GM12878 (cell line): ENCODE measurements at regions not wholly inside any gene's neighbourhood (a gene's known extent, or its start where the extent isn't known, plus 50 kb on each side); places are given as distances from the start of the nearest gene placed in this dataset.
A peak's percentile ranks its signal among the peaks of the same experiment; 100 is the strongest.

Source experiments
- ATAC-seq: fragments of 200-7000 bp; cut with Tn5 transposase; 3 replicates; pipeline ENCODE4 v1.9.1; 2020; ENCODE audit warnings: mild to moderate bottlenecking, moderate library complexity
- BruUV-seq: library from RNA; stranded (reverse); fragments of 400-500 nt; replicated peaks from 2 replicates; lab custom pipeline; 2021; lab: Mats Ljungman, UMichigan
- CTCF ChIA-PET: fragments of 300-600 bp; sonication (Branson Sonifier 250); formaldehyde crosslinking; extraction: SDS; loops from one replicate; lab custom pipeline; 2021; ENCODE audit warnings: inconsistent platforms; lab: Yijun Ruan, JAX
- POLR2A ChIA-PET: fragments of 350-600 bp; formaldehyde crosslinking; extraction: SDS; loops from one replicate; lab custom pipeline; 2021; ENCODE audit warnings: inconsistent platforms; lab: Charles Lee
- RAD21 ChIA-PET: fragments of 300-600 bp; sonication (Branson Sonifier 250); formaldehyde crosslinking; loops from one replicate; lab custom pipeline; 2023; ENCODE audit warnings: antibody characterized with exemption; ENCODE audit not compliant: unreplicated experiment; lab: Charles Lee
- SMC1A ChIA-PET: fragments of 300-600 bp; sonication (Branson Sonifier 250); formaldehyde crosslinking; loops from one replicate; lab custom pipeline; 2023; ENCODE audit not compliant: unreplicated experiment, uncharacterized antibody; lab: Charles Lee
- DNase-seq: peaks from one replicate; pipeline ENCODE4 v3.0.0-alpha.2; 2011; ENCODE audit warnings: low read depth, low spot score
- FAIRE-seq: peaks from 3 replicates; lab custom pipeline; 2011; peaks lifted over from hg19 to GRCh38; lab: Jason Lieb, UNC
- H2AFZ ChIP-seq: 2 replicates; pipeline ENCODE4 v1.6.0; 2011; ENCODE audit warnings: low read depth, low read length, control low read depth; ENCODE audit not compliant: control insufficient read depth
- H3K27ac ChIP-seq: 2 replicates; pipeline ENCODE4 v1.5.1; 2011; ENCODE audit warnings: control low read depth; ENCODE audit not compliant: control insufficient read depth, insufficient read depth
- H3K27me3 ChIP-seq, 2 experiments: replicated peaks in 1 of 2; 2 replicates each; pipeline versions ENCODE4 v1.6.0 to v1.6.1; 2011; ENCODE audit warnings: low read length in 1 of 2; ENCODE audit not compliant: control insufficient read depth in 2 of 2, insufficient read depth in 2 of 2
- H3K36me3 ChIP-seq, 2 experiments: 2 replicates each; pipeline ENCODE4 v1.5.1; 2011; ENCODE audit warnings: low read length in 1 of 2; ENCODE audit not compliant: control insufficient read depth in 2 of 2, insufficient read depth in 2 of 2
- H3K4me1 ChIP-seq: 2 replicates; pipeline ENCODE4 v1.6.1; 2011; ENCODE audit warnings: mild to moderate bottlenecking, low read length, moderate library complexity, mixed read lengths; ENCODE audit not compliant: control insufficient read depth, insufficient read depth
- H3K4me2 ChIP-seq: 2 replicates; pipeline ENCODE4 v1.6.0; 2011; ENCODE audit warnings: control low read depth; ENCODE audit not compliant: control insufficient read depth, insufficient read depth
- H3K4me3 ChIP-seq: fragments of 200-600 bp; sonication (generic); 2 replicates; pipeline ENCODE4 v1.5.1; 2016
- H3K79me2 ChIP-seq: 2 replicates; pipeline ENCODE4 v1.6.0; 2011; ENCODE audit warnings: low read length; ENCODE audit not compliant: control insufficient read depth, insufficient read depth
- H3K9ac ChIP-seq: 2 replicates; pipeline ENCODE4 v1.8.0; 2011; ENCODE audit warnings: low read length, control low read depth, mixed read lengths; ENCODE audit not compliant: control insufficient read depth, insufficient read depth
- H3K9me3 ChIP-seq: replicated peaks from 3 replicates; pipeline ENCODE4 v1.5.1; 2011; ENCODE audit warnings: mild to moderate bottlenecking, low read length; ENCODE audit not compliant: control insufficient read depth, insufficient read depth
- H4K20me1 ChIP-seq: 2 replicates; pipeline ENCODE4 v1.6.0; 2011; ENCODE audit not compliant: control insufficient read depth, insufficient read depth
- E4F1 ChIP-seq: fragments of 450-650 bp; IDR thresholded peaks from 2 replicates; pipeline ENCODE4 v1.6.1; 2018; ENCODE audit warnings: borderline replicate concordance, mild to moderate bottlenecking; ENCODE audit not compliant: partially characterized antibody
- IRF4 ChIP-seq: IDR thresholded peaks from 2 replicates; pipeline ENCODE4 v1.6.1; 2011; ENCODE audit warnings: low read depth, low read length
- JUND ChIP-seq: IDR thresholded peaks from 2 replicates; pipeline ENCODE4 v1.6.1; 2012; ENCODE audit warnings: low read depth, mild to moderate bottlenecking, low read length, improper control_type of control experiment, moderate library complexity
- MEF2A ChIP-seq: IDR thresholded peaks from 2 replicates; pipeline ENCODE4 v1.6.1; 2011; ENCODE audit warnings: low read depth, mild to moderate bottlenecking, low read length, moderate library complexity; ENCODE audit not compliant: insufficient read depth
- NBN ChIP-seq: fragments of 450-650 bp; IDR thresholded peaks from 2 replicates; pipeline ENCODE4 v1.6.1; 2016
- NFYB ChIP-seq: IDR thresholded peaks from 2 replicates; pipeline ENCODE4 v1.6.1; 2011; ENCODE audit warnings: low read depth, mild to moderate bottlenecking, low read length, improper control_type of control experiment, moderate library complexity; ENCODE audit not compliant: insufficient read depth
- NKRF ChIP-seq: fragments of 450-650 bp; conservative IDR thresholded peaks from 2 replicates; pipeline ENCODE4 v1.6.1; 2017; ENCODE audit warnings: mild to moderate bottlenecking, moderate library complexity
- NR2C1 ChIP-seq: fragments of 450-650 bp; IDR thresholded peaks from 2 replicates; pipeline ENCODE4 v1.6.1; 2017; ENCODE audit warnings: antibody characterized with exemption, mild to moderate bottlenecking, moderate library complexity
- NR2C2 ChIP-seq: IDR thresholded peaks from 2 replicates; pipeline ENCODE4 v1.6.1; 2011; ENCODE audit warnings: borderline replicate concordance, low read depth; ENCODE audit not compliant: control insufficient read depth, insufficient read length
- PBX3 ChIP-seq: IDR thresholded peaks from 2 replicates; pipeline ENCODE4 v1.6.1; 2011; ENCODE audit warnings: mild to moderate bottlenecking, low read depth, low read length, moderate library complexity; ENCODE audit not compliant: insufficient replicate concordance
- POLR2AphosphoS2 ChIP-seq: IDR thresholded peaks from 2 replicates; pipeline ENCODE4 v1.6.1; 2011; ENCODE audit warnings: low read depth, mild to moderate bottlenecking, low read length, improper control_type of control experiment, moderate library complexity
- SP1 ChIP-seq: IDR thresholded peaks from one replicate; pipeline ENCODE4 v1.6.1; 2011; ENCODE audit warnings: low read depth, low read length
- ZBED1 ChIP-seq: IDR thresholded peaks from 2 replicates; pipeline ENCODE4 v1.6.1; 2016; ENCODE audit warnings: borderline replicate concordance
- ZNF622 ChIP-seq: fragments of 450-650 bp; IDR thresholded peaks from 2 replicates; pipeline ENCODE4 v1.6.1; 2017; ENCODE audit warnings: mild to moderate bottlenecking, inconsistent platforms
- ZNF687 ChIP-seq: fragments of 450-650 bp; IDR thresholded peaks from 2 replicates; pipeline ENCODE4 v1.6.1; 2017; ENCODE audit warnings: mild to moderate bottlenecking, moderate library complexity
- ZSCAN29 ChIP-seq: fragments of 450-650 bp; IDR thresholded peaks from 2 replicates; pipeline ENCODE4 v1.6.1; 2017; ENCODE audit warnings: mild to moderate bottlenecking, moderate library complexity
- WGBS: methylation state at CpG from one replicate; pipeline ENCODE4 v1.1.6; 2016; ENCODE audit warnings: low lambda C conversion rate; ENCODE audit not compliant: insufficient replicate concordance, insufficient coverage; ENCODE audit errors: missing lambda C conversion rate; 5-methylcytosine and 5-hydroxymethylcytosine counted together
- in situ Hi-C: fragments of 300-500 bp; cut with MboI; formaldehyde crosslinking; loops from 9 replicates; pipeline ENCODE4 v1.14.3; 2018; ENCODE audit warnings: mixed read lengths
- intact Hi-C: fragments of 100-400 bp; cut with micrococcal nuclease; formaldehyde crosslinking; loops from one replicate; pipeline ENCODE4 v1.14.2; 2022; ENCODE audit not compliant: unreplicated experiment

- DNase-seq, result no peak
- peak; percentile 7 for FAIRE-seq
- RAD21 ChIA-PET, result interaction anchor here (1.4 kb wide), 1 partner anchor 57 kb away, joined by 5 read pairs; no protein-coding TSS in a partner anchor
- no peak for ATAC-seq
- SMC1A ChIA-PET, result no interaction called here
- H3K4me2 ChIP-seq, result no peak overlapping the region; the same call in 1 of the 2 replicates
- H3K4me3 ChIP-seq, result no peak overlapping the region
- no peaks in the 10 kb centered on the region for H3K36me3 ChIP-seq
- CTCF ChIA-PET, result interaction anchor here (1.0 to 1.4 kb wide), 5 partner anchors 9 to 388 kb away, joined by 3 to 6 read pairs (median 4); no protein-coding TSS in a partner anchor
- POLR2A ChIA-PET, result no interaction called here
- BruUV-seq, result no TSS peak
- no peak overlapping the region for H2AFZ ChIP-seq
- H4K20me1 ChIP-seq, result no peaks in the 10 kb centered on the region
- H3K9me3 ChIP-seq, result no peaks in the 10 kb centered on the region
- intact Hi-C loops, result loop anchor here (2.0 to 5.0 kb wide), 2 partner anchors 57 to 196 kb away; no protein-coding TSS in a partner anchor
- no peaks in the 10 kb centered on the region for H3K79me2 ChIP-seq
- no peak for TF ChIP-seq NBN
- TF ChIP-seq SP1, result no peak
- no peak for TF ChIP-seq PBX3
- TF ChIP-seq MEF2A, result no peak
- no peak for TF ChIP-seq ZSCAN29
- no peak for TF ChIP-seq IRF4
- no peak for TF ChIP-seq NKRF
- no peak for TF ChIP-seq NR2C1
- no peak for TF ChIP-seq JUND
- TF ChIP-seq ZBED1, result no peak
- no peak for TF ChIP-seq E4F1
- TF ChIP-seq NFYB, result no peak
- TF ChIP-seq NR2C2, result no peak
- TF ChIP-seq ZNF687, result no peak
- no peak for TF ChIP-seq POLR2AphosphoS2
- no peak for TF ChIP-seq ZNF622
- H3K9ac ChIP-seq, result no peak overlapping the region
- no peaks in the 10 kb centered on the region; a peak in 1 of 4 replicates for H3K27me3 ChIP-seq
- H3K4me1 ChIP-seq, result peaks cover 14% of the 10 kb centered on the region
- 100% methylated on average over 1 of the region's 1 CpG for WGBS
- peak overlapping the region; percentile 45 for H3K27ac ChIP-seq
- in situ Hi-C loops, result loop anchor here (5.0 kb wide), 1 partner anchor 57 kb away; no protein-coding TSS in a partner anchor
Observed at GRCh38 chr13:23510544-23510916, 59.7 kb upstream of the TNFRSF19 start.
